ENCODE measurements at regions not wholly inside any gene's neighbourhood (a gene's known extent, or its start where the extent isn't known, plus 50 kb on each side); places are given as distances from the start of the nearest gene placed in this dataset.

DNA sequence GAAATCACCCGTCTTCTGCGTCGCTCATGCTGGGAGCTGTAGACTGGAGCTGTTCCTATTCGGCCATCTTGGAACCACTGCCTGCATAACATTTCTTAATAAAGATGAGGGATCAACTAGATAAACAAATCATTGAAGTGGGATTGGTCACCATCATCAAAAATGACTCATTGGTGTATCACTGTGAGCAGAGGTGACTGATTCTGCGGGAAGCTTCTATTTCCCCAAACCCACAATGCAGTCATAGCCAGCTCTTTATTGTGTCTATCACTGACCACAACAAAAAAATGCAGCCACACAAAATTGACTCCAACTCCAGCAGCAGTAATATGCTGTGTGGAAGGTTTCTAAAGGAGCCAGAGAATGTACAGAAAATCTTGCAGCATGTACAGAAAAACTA lies 630.7 kb upstream of the HS6ST1 start:
- Histone ChIP-seq H3K4me3 (ENCODE audit: low read depth in 1 of 2, low read length in 1 of 2) (no peak overlapping the region), H3K27ac (no peak overlapping the region), H3K4me1 (ENCODE audit: control insufficient read depth in 1 of 2, insufficient read depth in 1 of 2, low read depth in 1 of 2, low read length in 1 of 2) (no peaks in the 10 kb centered on the region), H3K9me3 (no peaks in the 10 kb centered on the region), H3K36me3 (no peaks in the 10 kb centered on the region), H3K27me3 (no peaks in the 10 kb centered on the region)
- no peak for TF ChIP-seq CTCF (IDR thresholded peaks at IDR 0.05)

GRCh38 chr2:128950758-128951157 lies 632.1 kb upstream of the HS6ST1 start:
- Histone ChIP-seq H3K9me3 (no peaks in the 10 kb centered on the region), H3K36me3 (no peaks in the 10 kb centered on the region), H3K4me1 (ENCODE audit: control insufficient read depth in 1 of 2, insufficient read depth in 1 of 2, low read depth in 1 of 2, low read length in 1 of 2) (no peaks in the 10 kb centered on the region), H3K27me3 (no peaks in the 10 kb centered on the region), H3K27ac (no peak overlapping the region), H3K4me3 (ENCODE audit: low read depth in 1 of 2, low read length in 1 of 2) (no peak overlapping the region)
- TF ChIP-seq CTCF (IDR thresholded peaks at IDR 0.05) = no peak

DNA sequence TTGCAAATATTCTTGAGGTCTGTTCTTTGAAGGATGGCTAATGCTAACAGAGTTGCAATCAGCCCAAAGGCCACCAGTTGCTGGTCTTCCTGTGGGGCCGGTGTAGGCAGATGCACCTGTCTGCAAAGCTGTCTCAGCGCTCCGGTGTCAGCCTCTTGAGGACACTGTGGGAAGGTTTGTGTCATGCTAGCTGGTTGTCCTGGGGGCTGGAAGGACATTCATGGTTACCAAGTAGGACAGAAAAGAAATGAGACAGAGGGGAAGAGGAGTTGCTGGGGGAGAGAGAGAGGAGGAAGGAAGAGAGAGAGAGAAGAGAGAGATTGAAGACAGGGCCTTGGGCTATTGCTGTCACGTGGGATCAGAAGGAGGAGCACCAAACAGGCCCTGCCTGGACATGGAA lies 639.6 kb upstream of the HS6ST1 start:
- no peaks in the 10 kb centered on the region for H3K4me1 ChIP-seq (ENCODE audit: control insufficient read depth in 1 of 2, insufficient read depth in 1 of 2, low read depth in 1 of 2, low read length in 1 of 2)
- no peak overlapping the region for H3K27ac ChIP-seq
- H3K27me3 ChIP-seq = no peaks in the 10 kb centered on the region
- no peaks in the 10 kb centered on the region for H3K36me3 ChIP-seq
- TF ChIP-seq CTCF (IDR thresholded peaks at IDR 0.05) = no peak
- no peak overlapping the region for H3K4me3 ChIP-seq (ENCODE audit: low read depth in 1 of 2, low read length in 1 of 2)
- H3K9me3 ChIP-seq = no peaks in the 10 kb centered on the region

- no peak for TF ChIP-seq CTCF (IDR thresholded peaks at IDR 0.05)
- no peak overlapping the region for H3K4me3 ChIP-seq (ENCODE audit: low read depth in 1 of 2, low read length in 1 of 2)
- no peak overlapping the region for H3K27ac ChIP-seq
Measured at GRCh38 chr2:128967646-128968045, 649.0 kb upstream of the HS6ST1 start.

DNA sequence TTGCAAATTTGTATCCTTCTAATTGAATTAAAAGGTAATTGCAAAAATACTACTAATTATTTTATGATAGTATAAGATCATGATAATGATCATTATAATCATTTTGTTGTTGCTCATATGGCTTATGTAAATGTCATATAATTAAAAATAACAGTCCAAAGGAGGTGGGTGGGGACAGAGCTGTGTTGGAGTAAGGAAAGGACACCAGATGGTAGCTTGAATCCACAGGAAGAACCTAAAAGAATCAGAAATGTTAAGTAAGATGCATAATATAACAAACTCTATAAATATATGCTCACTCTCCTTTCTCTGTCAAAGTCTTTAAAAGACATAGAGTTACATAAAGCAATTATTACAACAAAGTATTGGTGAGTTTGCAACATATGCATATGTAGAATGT lies 650.7 kb upstream of the HS6ST1 start:
- TF ChIP-seq CTCF (IDR thresholded peaks at IDR 0.05) = no peak
- Histone ChIP-seq H3K27ac (no peak overlapping the region), H3K9me3 (no peaks in the 10 kb centered on the region), H3K4me3 (ENCODE audit: low read depth in 1 of 2, low read length in 1 of 2) (no peak overlapping the region), H3K27me3 (no peaks in the 10 kb centered on the region), H3K36me3 (no peaks in the 10 kb centered on the region), H3K4me1 (ENCODE audit: control insufficient read depth in 1 of 2, insufficient read depth in 1 of 2, low read depth in 1 of 2, low read length in 1 of 2) (no peaks in the 10 kb centered on the region)

More at GRCh38 chr2:128967646-128968045, 649.0 kb upstream of the HS6ST1 start:
- H3K27me3 ChIP-seq = no peaks in the 10 kb centered on the region
- H3K9me3 ChIP-seq = no peaks in the 10 kb centered on the region
- H3K4me1 ChIP-seq (ENCODE audit: control insufficient read depth in 1 of 2, insufficient read depth in 1 of 2, low read depth in 1 of 2, low read length in 1 of 2) = no peaks in the 10 kb centered on the region
- H3K36me3 ChIP-seq = no peaks in the 10 kb centered on the region
